ENCODE measurements at regions not wholly inside any gene's neighbourhood (a gene's known extent, or its start where the extent isn't known, plus 50 kb on each side); places are given as distances from the start of the nearest gene placed in this dataset.

GRCh38 chr2:8395718-8396117 lies 286.1 kb upstream of the ID2 start:
- TF ChIP-seq CTCF (IDR thresholded peaks at IDR 0.05) (no peak), POLR2A (IDR thresholded peaks at IDR 0.05) (no peak)

All from heart left ventricle (tissue), 13 donors.